NCI-H526 (cell line): ENCODE measurements at regions not wholly inside any gene's neighbourhood (a gene's known extent, or its start where the extent isn't known, plus 50 kb on each side); places are given as distances from the start of the nearest gene placed in this dataset.

Experiments used
- DNase-seq, 2 experiments: peaks; one replicate each; lab custom pipeline; 2025; lab: John Stamatoyannopoulos, UW

- no peak for DNase-seq
Measured at GRCh38 chr19:30217461-30217860, 154.7 kb upstream of the ZNF536 start.

GRCh38 chr19:30219702-30220101 lies 152.5 kb upstream of the ZNF536 start:
- no peak for DNase-seq

- no peak for DNase-seq
Measured at GRCh38 chr19:30221176-30221575, 151.0 kb upstream of the ZNF536 start.

GRCh38 chr19:30222428-30222873 lies 149.7 kb upstream of the ZNF536 start:
- DNase-seq, result peak in 1 of 2 experiments; percentile 53

- DNase-seq, result no peak
Measured at GRCh38 chr19:30222992-30223865, 149.0 kb upstream of the ZNF536 start.

- DNase-seq, result no peak
Measured at GRCh38 chr19:30223866-30224688, 148.1 kb upstream of the ZNF536 start.

- DNase-seq, result peak; percentile 84 to 87
Measured at GRCh38 chr19:30224689-30225606, 147.2 kb upstream of the ZNF536 start.

- peak in 1 of 2 experiments; percentile 54 for DNase-seq
Measured at GRCh38 chr19:30225676-30226463, 146.3 kb upstream of the ZNF536 start.

GRCh38 chr19:30226464-30227011 lies 145.6 kb upstream of the ZNF536 start:
- DNase-seq, result peak in 1 of 2 experiments; percentile 54

GRCh38 chr19:30227012-30227621 lies 145.1 kb upstream of the ZNF536 start:
- DNase-seq, result peak in 1 of 2 experiments; percentile 80

GRCh38 chr19:30227661-30228112 lies 144.5 kb upstream of the ZNF536 start:
- DNase-seq, result peak; percentile 38 to 94

- DNase-seq, result peak; percentile 26 to 87
Measured at GRCh38 chr19:30228113-30228834, 143.9 kb upstream of the ZNF536 start.

GRCh38 chr19:30228835-30229524 lies 143.2 kb upstream of the ZNF536 start:
- DNase-seq, result peak in 1 of 2 experiments; percentile 70

GRCh38 chr19:30229525-30230174 lies 142.5 kb upstream of the ZNF536 start:
- peak; percentile 53 to 79 for DNase-seq

- no peak for DNase-seq
Measured at GRCh38 chr19:30231408-30232318, 140.5 kb upstream of the ZNF536 start.

- DNase-seq, result no peak
Measured at GRCh38 chr19:30233375-30233774, 138.8 kb upstream of the ZNF536 start.

- peak in 1 of 2 experiments; percentile 16 for DNase-seq
Measured at GRCh38 chr19:30235946-30236345, 136.2 kb upstream of the ZNF536 start.
